ENCODE measurements at regions not wholly inside any gene's neighbourhood (a gene's known extent, or its start where the extent isn't known, plus 50 kb on each side); places are given as distances from the start of the nearest gene placed in this dataset.

DNA sequence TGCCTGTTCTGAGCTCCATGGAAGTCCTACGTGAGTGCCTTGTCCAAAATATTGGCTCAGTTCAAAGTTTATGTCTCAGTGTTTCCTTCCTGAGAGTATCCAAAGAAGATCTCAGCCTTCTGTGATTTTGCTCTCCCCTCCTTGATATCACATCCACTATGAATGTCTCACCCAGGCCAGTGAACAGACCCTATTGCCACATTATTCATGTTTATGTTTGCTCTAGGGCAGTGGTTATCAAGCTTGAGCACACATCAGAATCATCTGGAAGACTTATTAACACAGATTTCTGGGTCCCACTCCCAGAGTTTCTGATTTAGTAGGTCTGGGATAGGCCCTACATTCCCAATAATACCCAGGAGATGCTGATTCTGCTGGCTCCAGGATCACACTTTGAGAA is 145.0 kb upstream of the FGGY start:
- TF ChIP-seq EZH2phosphoT487 (IDR thresholded peaks at IDR 0.05; ENCODE audit: low read depth, severe bottlenecking, unreplicated experiment) = no peak
- TF ChIP-seq, protein P1, sequence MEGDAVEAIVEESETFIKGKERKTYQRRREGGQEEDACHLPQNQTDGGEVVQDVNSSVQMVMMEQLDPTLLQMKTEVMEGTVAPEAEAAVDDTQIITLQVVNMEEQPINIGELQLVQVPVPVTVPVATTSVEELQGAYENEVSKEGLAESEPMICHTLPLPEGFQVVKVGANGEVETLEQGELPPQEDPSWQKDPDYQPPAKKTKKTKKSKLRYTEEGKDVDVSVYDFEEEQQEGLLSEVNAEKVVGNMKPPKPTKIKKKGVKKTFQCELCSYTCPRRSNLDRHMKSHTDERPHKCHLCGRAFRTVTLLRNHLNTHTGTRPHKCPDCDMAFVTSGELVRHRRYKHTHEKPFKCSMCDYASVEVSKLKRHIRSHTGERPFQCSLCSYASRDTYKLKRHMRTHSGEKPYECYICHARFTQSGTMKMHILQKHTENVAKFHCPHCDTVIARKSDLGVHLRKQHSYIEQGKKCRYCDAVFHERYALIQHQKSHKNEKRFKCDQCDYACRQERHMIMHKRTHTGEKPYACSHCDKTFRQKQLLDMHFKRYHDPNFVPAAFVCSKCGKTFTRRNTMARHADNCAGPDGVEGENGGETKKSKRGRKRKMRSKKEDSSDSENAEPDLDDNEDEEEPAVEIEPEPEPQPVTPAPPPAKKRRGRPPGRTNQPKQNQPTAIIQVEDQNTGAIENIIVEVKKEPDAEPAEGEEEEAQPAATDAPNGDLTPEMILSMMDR (IDR thresholded peaks at IDR 0.05; ENCODE audit: poor library complexity) = no peak
- no peak for TF ChIP-seq EZH2 (IDR thresholded peaks at IDR 0.05; ENCODE audit: borderline replicate concordance)
- Histone ChIP-seq H3K79me2 (no peaks in the 10 kb centered on the region), H3K4me3 (no peak overlapping the region), H4K20me1 (ENCODE audit: insufficient read depth, poor library complexity, severe bottlenecking) (no peaks in the 10 kb centered on the region), H3K9me3 (ENCODE audit: low read depth) (no peaks in the 10 kb centered on the region), H3K27ac (peak overlapping the region; percentile 77), H3K4me2 (peak overlapping the region; percentile 63), H3K4me1 (ENCODE audit: insufficient read depth) (peaks cover 23% of the 10 kb centered on the region), H3K9me2 (replicated peaks; ENCODE audit: insufficient read depth) (no peaks in the 10 kb centered on the region), H3K27me3 (no peaks in the 10 kb centered on the region), H2AFZ (no peak overlapping the region), H3K36me3 (replicated peaks; ENCODE audit: insufficient read depth, low read depth) (no peaks in the 10 kb centered on the region)
- 73% methylated on average over 1 of the region's 1 CpG for WGBS (ENCODE audit: low lambda C conversion rate, missing lambda C conversion rate)
- no peak for DNase-seq (ENCODE audit: low spot score)

DNA sequence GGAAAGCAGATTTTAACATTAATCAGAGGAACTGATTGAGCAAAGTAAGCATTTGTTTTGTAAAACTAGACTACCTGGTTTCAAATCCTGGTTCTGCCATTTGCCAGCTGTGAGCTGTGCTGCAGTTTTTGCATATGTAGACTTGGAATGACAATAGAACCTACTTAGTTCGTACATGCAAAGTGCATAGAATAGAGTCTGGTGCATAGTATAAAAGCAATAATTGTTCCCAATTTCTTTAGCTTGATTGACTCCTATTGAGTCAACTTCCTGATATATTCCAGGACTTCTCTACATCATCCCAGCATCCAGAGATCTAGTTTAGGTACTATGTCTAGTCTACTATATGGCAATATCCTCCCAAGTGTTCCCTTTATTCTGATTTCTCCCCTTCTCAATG is 144.4 kb upstream of the FGGY start:
- Histone ChIP-seq H3K27me3 (no peaks in the 10 kb centered on the region), H3K4me1 (ENCODE audit: insufficient read depth) (peaks cover 23% of the 10 kb centered on the region), H3K27ac (peak overlapping the region; percentile 77), H4K20me1 (ENCODE audit: insufficient read depth, poor library complexity, severe bottlenecking) (no peaks in the 10 kb centered on the region), H3K4me3 (no peak overlapping the region), H3K79me2 (no peaks in the 10 kb centered on the region), H3K36me3 (replicated peaks; ENCODE audit: insufficient read depth, low read depth) (no peaks in the 10 kb centered on the region), H3K9me2 (replicated peaks; ENCODE audit: insufficient read depth) (no peaks in the 10 kb centered on the region), H2AFZ (no peak overlapping the region), H3K4me2 (no peak overlapping the region), H3K9me3 (ENCODE audit: low read depth) (no peaks in the 10 kb centered on the region)
- WGBS (ENCODE audit: low lambda C conversion rate, missing lambda C conversion rate) = 93% methylated on average over 1 of the region's 1 CpG
- no peak for DNase-seq (ENCODE audit: low spot score)
- TF ChIP-seq, protein P1 (IDR thresholded peaks at IDR 0.05; ENCODE audit: poor library complexity) = no peak
- no peak for TF ChIP-seq EZH2phosphoT487 (IDR thresholded peaks at IDR 0.05; ENCODE audit: low read depth, severe bottlenecking, unreplicated experiment)
- TF ChIP-seq EZH2 (IDR thresholded peaks at IDR 0.05; ENCODE audit: borderline replicate concordance) = no peak

DNA sequence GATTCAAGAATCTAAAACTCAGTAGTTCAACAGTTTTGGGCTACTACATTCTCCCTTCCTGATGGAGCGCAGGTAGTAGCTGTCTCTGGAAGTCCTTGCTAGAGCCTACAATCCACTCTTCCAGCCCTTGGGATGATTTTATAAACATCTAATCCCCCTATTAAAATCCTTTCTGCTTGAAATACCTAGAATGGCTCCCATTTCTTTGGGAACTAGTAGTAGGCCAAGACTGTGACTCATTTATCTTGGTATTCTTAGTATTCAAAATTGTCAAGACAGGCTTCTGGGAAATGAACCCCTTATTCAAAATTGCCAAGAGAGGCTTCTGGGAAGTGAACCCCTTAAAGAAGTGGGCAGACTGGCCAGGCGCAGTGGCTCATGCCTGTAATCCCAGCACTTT is 142.5 kb upstream of the FGGY start:
- H3K4me2 ChIP-seq = no peak overlapping the region
- H3K4me1 ChIP-seq (ENCODE audit: insufficient read depth) = peaks cover 23% of the 10 kb centered on the region
- no peaks in the 10 kb centered on the region for H3K27me3 ChIP-seq
- no peak for TF ChIP-seq EZH2phosphoT487 (IDR thresholded peaks at IDR 0.05; ENCODE audit: low read depth, severe bottlenecking, unreplicated experiment)
- TF ChIP-seq EZH2 (IDR thresholded peaks at IDR 0.05; ENCODE audit: borderline replicate concordance) = no peak
- TF ChIP-seq, protein P1 (IDR thresholded peaks at IDR 0.05; ENCODE audit: poor library complexity) = no peak
- no peaks in the 10 kb centered on the region for H3K79me2 ChIP-seq
- WGBS (ENCODE audit: low lambda C conversion rate, missing lambda C conversion rate) = 98% methylated on average over 2 of the region's 2 CpGs
- H3K27ac ChIP-seq = no peak overlapping the region
- no peaks in the 10 kb centered on the region for H3K9me2 ChIP-seq (replicated peaks; ENCODE audit: insufficient read depth)
- H3K9me3 ChIP-seq (ENCODE audit: low read depth) = peaks cover 10% of the 10 kb centered on the region
- no peak for DNase-seq (ENCODE audit: low spot score)
- H3K36me3 ChIP-seq (replicated peaks; ENCODE audit: insufficient read depth, low read depth) = no peaks in the 10 kb centered on the region
- H2AFZ ChIP-seq = no peak overlapping the region
- no peaks in the 10 kb centered on the region for H4K20me1 ChIP-seq (ENCODE audit: insufficient read depth, poor library complexity, severe bottlenecking)
- no peak overlapping the region for H3K4me3 ChIP-seq

DNA sequence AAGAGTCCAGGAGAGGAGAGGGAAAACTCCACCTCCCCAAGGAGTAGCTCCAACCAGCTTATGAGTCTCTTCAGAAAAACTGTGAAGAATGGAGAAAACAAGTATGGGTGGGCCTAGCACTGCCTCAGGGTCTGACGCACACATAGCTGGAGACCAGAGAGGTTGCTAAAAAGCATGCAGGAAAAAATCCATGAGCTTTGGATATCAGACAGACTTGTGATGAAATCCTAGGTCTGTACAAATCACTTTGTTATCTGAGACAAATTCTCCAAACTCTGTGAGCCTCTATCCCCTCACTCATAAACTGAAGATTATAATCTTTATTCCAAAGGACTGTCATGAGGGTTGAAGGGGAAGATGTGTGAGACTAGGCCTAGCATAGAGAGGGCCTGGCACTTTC is 141.5 kb upstream of the FGGY start:
- no peak for TF ChIP-seq EZH2 (IDR thresholded peaks at IDR 0.05; ENCODE audit: borderline replicate concordance)
- TF ChIP-seq EZH2phosphoT487 (IDR thresholded peaks at IDR 0.05; ENCODE audit: low read depth, severe bottlenecking, unreplicated experiment) = no peak
- TF ChIP-seq, protein P1 (IDR thresholded peaks at IDR 0.05; ENCODE audit: poor library complexity) = no peak
- Histone ChIP-seq H3K9me2 (replicated peaks; ENCODE audit: insufficient read depth) (no peaks in the 10 kb centered on the region), H3K27ac (peak overlapping the region; percentile 54), H3K36me3 (replicated peaks; ENCODE audit: insufficient read depth, low read depth) (no peaks in the 10 kb centered on the region), H3K4me2 (no peak overlapping the region), H4K20me1 (ENCODE audit: insufficient read depth, poor library complexity, severe bottlenecking) (no peaks in the 10 kb centered on the region), H3K4me3 (no peak overlapping the region), H3K79me2 (no peaks in the 10 kb centered on the region), H3K27me3 (no peaks in the 10 kb centered on the region), H3K4me1 (ENCODE audit: insufficient read depth) (peaks cover 17% of the 10 kb centered on the region), H3K9me3 (ENCODE audit: low read depth) (peaks cover 10% of the 10 kb centered on the region), H2AFZ (no peak overlapping the region)
- no peak for DNase-seq (ENCODE audit: low spot score)
- WGBS (ENCODE audit: low lambda C conversion rate, missing lambda C conversion rate) = 73% methylated on average over 1 of the region's 1 CpG

All from hepatocyte (in vitro differentiated cells).